C4-2B (cell line): ENCODE measurements at regions not wholly inside any gene's neighbourhood (a gene's known extent, or its start where the extent isn't known, plus 50 kb on each side); places are given as distances from the start of the nearest gene placed in this dataset.
A peak's percentile ranks its signal among the peaks of the same experiment; 100 is the strongest.

Experiments used
- H3K27ac ChIP-seq: fragments of 450-650 bp; 2 replicates; pipeline ENCODE4 v1.5.1; 2017
- CTCF ChIP-seq: fragments of 450-650 bp; conservative IDR thresholded peaks from 2 replicates; pipeline ENCODE4 v1.5.1; 2017; ENCODE audit warnings: mild to moderate bottlenecking
- ZFX ChIP-seq: fragments of 450-650 bp; IDR thresholded peaks from 2 replicates; pipeline ENCODE4 v1.6.1; 2017

- TF ChIP-seq ZFX: no peak
- TF ChIP-seq CTCF: no peak
- H3K27ac ChIP-seq: no peak overlapping the region
These were observed 98.7 kb downstream of the ABCC12 start for GRCh38 chr16:48057048-48057447.

GRCh38 chr16:48054881-48055601 lies 100.8 kb downstream of the ABCC12 start:
- no peak overlapping the region for H3K27ac ChIP-seq
- no peak for TF ChIP-seq ZFX
- TF ChIP-seq CTCF: peak; percentile 92

- H3K27ac ChIP-seq: no peak overlapping the region
- no peak for TF ChIP-seq CTCF
- no peak for TF ChIP-seq ZFX
These were observed 102.4 kb downstream of the ABCC12 start for GRCh38 chr16:48053418-48053745.

- no peak for TF ChIP-seq CTCF
- no peak for TF ChIP-seq ZFX
- H3K27ac ChIP-seq: no peak overlapping the region
These were observed 102.9 kb downstream of the ABCC12 start for GRCh38 chr16:48052731-48053417.

GRCh38 chr16:48050871-48051270 lies 104.9 kb downstream of the ABCC12 start:
- no peak overlapping the region for H3K27ac ChIP-seq
- no peak for TF ChIP-seq ZFX
- TF ChIP-seq CTCF: no peak

- no peak for TF ChIP-seq ZFX
- TF ChIP-seq CTCF: no peak
- no peak overlapping the region for H3K27ac ChIP-seq
These were observed 105.9 kb downstream of the ABCC12 start for GRCh38 chr16:48049847-48050246.

- H3K27ac ChIP-seq: no peak overlapping the region
- no peak for TF ChIP-seq CTCF
- no peak for TF ChIP-seq ZFX
These were observed 108.1 kb downstream of the ABCC12 start for GRCh38 chr16:48047720-48048119.
